H1 (cell line): ENCODE measurements at regions not wholly inside any gene's neighbourhood (a gene's known extent, or its start where the extent isn't known, plus 50 kb on each side); places are given as distances from the start of the nearest gene placed in this dataset.

Experiments used
- CTCF ChIA-PET: fragments of 300-600 bp; sonication (Branson Sonifier 250); formaldehyde crosslinking; loops from one replicate; lab custom pipeline; 2021; ENCODE audit not compliant: partially characterized antibody; lab: Charles Lee
- POLR2A ChIA-PET: fragments of 300-600 bp; sonication (Branson Sonifier 250); formaldehyde crosslinking; loops from one replicate; lab custom pipeline; 2021; ENCODE audit warnings: inconsistent platforms; ENCODE audit not compliant: partially characterized antibody; lab: Charles Lee
- DNase-seq, 2 experiments: peaks; one replicate each; pipeline versions ENCODE4 v3.0.0 to v3.0.0-alpha.2; 2010 to 2022; ENCODE audit warnings: low spot score in 2 of 2, low read depth in 1 of 2, mixed read lengths in 1 of 2
- FAIRE-seq: peaks from 2 replicates; lab custom pipeline; 2011; peaks lifted over from hg19 to GRCh38; lab: Jason Lieb, UNC
- H2AFZ ChIP-seq: 2 replicates; pipeline ENCODE4 v1.8.1; 2012; ENCODE audit warnings: low read length, inconsistent platforms
- H2AK5ac ChIP-seq: 2 replicates; pipeline ENCODE4 v1.6.1; 2013; ENCODE audit warnings: low read depth, low read length
- H2BK120ac ChIP-seq: replicated peaks from 2 replicates; pipeline ENCODE3; 2013; ENCODE audit warnings: low read depth, low read length, inconsistent platforms
- H2BK12ac ChIP-seq: 2 replicates; pipeline ENCODE4 v1.6.1; 2013; ENCODE audit warnings: low read depth, low read length
- H2BK15ac ChIP-seq: 2 replicates; pipeline ENCODE4 v1.6.1; 2013; ENCODE audit warnings: low read length
- H2BK20ac ChIP-seq: 2 replicates; pipeline ENCODE4 v1.6.1; 2013; ENCODE audit warnings: low read length
- H2BK5ac ChIP-seq: 2 replicates; pipeline ENCODE4 v1.6.1; 2013; ENCODE audit warnings: low read depth, low read length
- H3K14ac ChIP-seq: 2 replicates; pipeline ENCODE4 v1.6.1; 2013; ENCODE audit warnings: inconsistent platforms; ENCODE audit not compliant: insufficient read length
- H3K18ac ChIP-seq: 2 replicates; pipeline ENCODE4 v1.6.1; 2013; ENCODE audit warnings: low read length; ENCODE audit errors: extremely low read depth
- H3K23ac ChIP-seq: 2 replicates; pipeline ENCODE4 v1.6.1; 2013; ENCODE audit warnings: inconsistent platforms; ENCODE audit not compliant: insufficient read length
- H3K23me2 ChIP-seq: 2 replicates; pipeline ENCODE4 v1.6.1; 2013; ENCODE audit warnings: low read depth, low read length
- H3K27ac ChIP-seq: 2 replicates; pipeline ENCODE4 v1.6.1; 2011; ENCODE audit warnings: low read depth, low read length, inconsistent platforms
- H3K27me3 ChIP-seq, 4 experiments: replicated peaks in 1 of 4; 1 replicate in 1 of 4; 2 replicates in 3 of 4; pipeline versions ENCODE4 v1.6.1 to v1.8.1; 2011 to 2013; ENCODE audit warnings: low read length in 3 of 4, mild to moderate bottlenecking in 3 of 4, inconsistent platforms in 2 of 4, mixed read lengths in 2 of 4, moderate library complexity in 1 of 4; ENCODE audit not compliant: control insufficient read depth in 3 of 4, insufficient read depth in 3 of 4; ENCODE audit errors: extremely low read depth in 1 of 4
- H3K36me3 ChIP-seq, 4 experiments: 2 replicates each; pipeline versions ENCODE4 v1.6.1 to v1.8.1; 2011 to 2013; ENCODE audit warnings: mild to moderate bottlenecking in 4 of 4, low read length in 3 of 4, moderate library complexity in 2 of 4, control low read depth in 1 of 4, inconsistent platforms in 1 of 4; ENCODE audit not compliant: insufficient read depth in 4 of 4, control insufficient read depth in 2 of 4
- H3K4ac ChIP-seq: replicated peaks from 2 replicates; pipeline ENCODE3; 2013; ENCODE audit warnings: low read length, low read depth, mixed read lengths, inconsistent platforms; ENCODE audit not compliant: insufficient read length
- H3K4me1 ChIP-seq, 4 experiments: replicated peaks in 1 of 4; 1 replicate in 1 of 4; 2 replicates in 3 of 4; pipeline versions ENCODE4 v1.6.1 to v1.8.1; 2011 to 2013; ENCODE audit warnings: low read length in 3 of 4, inconsistent platforms in 2 of 4, mixed read lengths in 1 of 4; ENCODE audit not compliant: insufficient read depth in 4 of 4, control insufficient read depth in 3 of 4
- H3K4me2 ChIP-seq, 2 experiments: 2 replicates each; pipeline versions ENCODE4 v1.6.1 to v1.8.1; 2011 to 2013; ENCODE audit warnings: low read depth in 2 of 2, low read length in 2 of 2, control low read depth in 1 of 2, inconsistent platforms in 1 of 2, mild to moderate bottlenecking in 1 of 2; ENCODE audit not compliant: insufficient read depth in 1 of 2
- H3K4me3 ChIP-seq, 4 experiments: fragments of 200-600, 300-600 bp in 1 of 4; sonication (generic), shearing (Covaris generic), sonication (Bioruptor Twin) in 1 of 4; 2 replicates each; pipeline versions ENCODE4 v1.5.1 to v1.8.1; 2011 to 2016; ENCODE audit warnings: low read length in 4 of 4, low read depth in 3 of 4, control low read depth in 2 of 4, inconsistent platforms in 2 of 4, mild to moderate bottlenecking in 2 of 4, mixed read lengths in 1 of 4, moderate library complexity in 1 of 4; ENCODE audit not compliant: insufficient read depth in 2 of 4; ENCODE audit errors: extremely low read depth in 1 of 4
- H3K56ac ChIP-seq: replicated peaks from 2 replicates; pipeline ENCODE3; 2013; ENCODE audit warnings: low read depth, mild to moderate bottlenecking, mixed read lengths, low read length, inconsistent platforms; ENCODE audit not compliant: insufficient read length
- H3K79me1 ChIP-seq: 2 replicates; pipeline ENCODE4 v1.6.1; 2013; ENCODE audit warnings: low read depth, low read length, control low read depth
- H3K79me2 ChIP-seq, 2 experiments: 2 replicates each; pipeline versions ENCODE4 v1.6.1 to v1.8.1; 2012 to 2013; ENCODE audit warnings: low read length in 2 of 2, mild to moderate bottlenecking in 2 of 2, inconsistent platforms in 1 of 2; ENCODE audit not compliant: insufficient read depth in 2 of 2, control insufficient read depth in 1 of 2
- H3K9ac ChIP-seq, 4 experiments: replicated peaks in 1 of 4; 1 replicate in 1 of 4; 2 replicates in 3 of 4; pipeline versions ENCODE4 v1.6.1 to v1.8.1; 2011 to 2013; ENCODE audit warnings: low read depth in 3 of 4, low read length in 3 of 4, control low read depth in 2 of 4, mild to moderate bottlenecking in 2 of 4, moderate library complexity in 2 of 4, inconsistent platforms in 1 of 4; ENCODE audit errors: extremely low read depth in 1 of 4
- H3K9me3 ChIP-seq, 2 experiments: 2 replicates each; pipeline versions ENCODE4 v1.6.1 to v1.8.1; 2012 to 2013; ENCODE audit warnings: mild to moderate bottlenecking in 2 of 2, moderate library complexity in 2 of 2, control low read depth in 1 of 2, inconsistent platforms in 1 of 2, low read depth in 1 of 2, low read length in 1 of 2, mixed read lengths in 1 of 2; ENCODE audit not compliant: insufficient read depth in 2 of 2
- H4K20me1 ChIP-seq, 2 experiments: replicated peaks in 1 of 2; 2 replicates each; pipeline versions ENCODE3 to v1.8.1; 2011 to 2013; ENCODE audit warnings: inconsistent platforms in 2 of 2, low read length in 2 of 2, mild to moderate bottlenecking in 1 of 2; ENCODE audit not compliant: insufficient read depth in 2 of 2, control insufficient read depth in 1 of 2
- H4K5ac ChIP-seq: 2 replicates; pipeline ENCODE4 v1.6.1; 2013; ENCODE audit warnings: low read length, low read depth, mixed read lengths, inconsistent platforms; ENCODE audit not compliant: insufficient read length
- H4K8ac ChIP-seq: 2 replicates; pipeline ENCODE4 v1.8.0; 2013; ENCODE audit warnings: mild to moderate bottlenecking, moderate library complexity, low read length, inconsistent platforms; ENCODE audit not compliant: insufficient read depth; ENCODE audit errors: extremely low read depth
- H4K91ac ChIP-seq: replicated peaks from 2 replicates; pipeline ENCODE3; 2013; ENCODE audit warnings: low read length, mixed read lengths, inconsistent platforms; ENCODE audit not compliant: insufficient read length
- BRCA1 ChIP-seq: IDR thresholded peaks from 2 replicates; pipeline ENCODE4 v1.6.1; 2012; ENCODE audit warnings: low read depth, low read length, improper control_type of control experiment
- CEBPB ChIP-seq: IDR thresholded peaks from 2 replicates; pipeline ENCODE4 v1.6.1; 2012; ENCODE audit warnings: low read depth, low read length
- CHD2 ChIP-seq: IDR thresholded peaks from 2 replicates; pipeline ENCODE4 v1.6.1; 2012; ENCODE audit warnings: low read length, improper control_type of control experiment
- FOSL1 ChIP-seq: IDR thresholded peaks from 2 replicates; pipeline ENCODE4 v1.6.1; 2011; ENCODE audit warnings: mild to moderate bottlenecking, low read depth, low read length, moderate library complexity; ENCODE audit not compliant: insufficient read depth
- GTF2F1 ChIP-seq: IDR thresholded peaks from 2 replicates; pipeline ENCODE4 v1.6.1; 2012; ENCODE audit warnings: low read depth, low read length, improper control_type of control experiment, borderline replicate concordance
- HDAC2 ChIP-seq, 2 experiments: fragments of 300-600 bp in 1 of 2; sonication (generic) in 1 of 2; IDR thresholded peaks; 2 replicates each; pipeline ENCODE4 v1.6.1; 2011 to 2012; ENCODE audit warnings: low read depth in 2 of 2, low read length in 2 of 2, mild to moderate bottlenecking in 2 of 2, moderate library complexity in 2 of 2, borderline replicate concordance in 1 of 2, inconsistent platforms in 1 of 2
- KDM1A ChIP-seq: fragments of 200-600, 300-600 bp; sonication (generic); IDR thresholded peaks from 2 replicates; pipeline ENCODE4 v1.7.1; 2016; ENCODE audit warnings: mild to moderate bottlenecking, low read length, borderline replicate concordance
- PHF8 ChIP-seq: fragments of 200-600 bp; sonication (generic); conservative IDR thresholded peaks from 2 replicates; pipeline ENCODE4 v1.7.1; 2012; ENCODE audit warnings: low read depth, mild to moderate bottlenecking, inconsistent platforms, low read length, moderate library complexity
- POLR2AphosphoS5 ChIP-seq: IDR thresholded peaks from 2 replicates; pipeline ENCODE4 v1.6.1; 2011; ENCODE audit warnings: low read depth, low read length
- SIN3A ChIP-seq, 2 experiments: IDR thresholded peaks in 1 of 2; conservative IDR thresholded peaks in 1 of 2; 2 replicates each; pipeline ENCODE4 v1.6.1; 2011 to 2012; ENCODE audit warnings: low read length in 2 of 2, improper control_type of control experiment in 1 of 2, low read depth in 1 of 2, mild to moderate bottlenecking in 1 of 2
- SIX5 ChIP-seq: IDR thresholded peaks from 2 replicates; pipeline ENCODE4 v1.6.1; 2011; ENCODE audit warnings: mild to moderate bottlenecking, low read depth, low read length
- SRF ChIP-seq: IDR thresholded peaks from 2 replicates; pipeline ENCODE4 v1.6.1; 2011; ENCODE audit warnings: mild to moderate bottlenecking, low read depth, low read length, moderate library complexity
- WGBS, 2 experiments: shearing (Covaris generic) in 1 of 2; methylation state at CpG; one replicate each; pipeline versions ENCODE4 v1.1.6 to v1.1.7; 2013 to 2015; ENCODE audit warnings: low lambda C conversion rate in 2 of 2, mixed read lengths in 2 of 2, inconsistent platforms in 1 of 2, low coverage in 1 of 2, missing lambda C conversion rate in 1 of 2; ENCODE audit not compliant: insufficient replicate concordance in 2 of 2, insufficient coverage in 1 of 2, insufficient read length in 1 of 2; ENCODE audit errors: extremely low coverage in 1 of 2, missing lambda C conversion rate in 1 of 2; 5-methylcytosine and 5-hydroxymethylcytosine counted together
- TF ChIP-seq, protein P1 (sequence below): IDR thresholded peaks from 2 replicates; pipeline ENCODE4 v1.6.1; 2012; ENCODE audit warnings: inconsistent platforms
- TF ChIP-seq, protein P2 (sequence below): IDR thresholded peaks from 2 replicates; pipeline ENCODE4 v1.6.1; 2011; ENCODE audit warnings: low read depth, mild to moderate bottlenecking, low read length; ENCODE audit not compliant: insufficient read depth

DNA sequence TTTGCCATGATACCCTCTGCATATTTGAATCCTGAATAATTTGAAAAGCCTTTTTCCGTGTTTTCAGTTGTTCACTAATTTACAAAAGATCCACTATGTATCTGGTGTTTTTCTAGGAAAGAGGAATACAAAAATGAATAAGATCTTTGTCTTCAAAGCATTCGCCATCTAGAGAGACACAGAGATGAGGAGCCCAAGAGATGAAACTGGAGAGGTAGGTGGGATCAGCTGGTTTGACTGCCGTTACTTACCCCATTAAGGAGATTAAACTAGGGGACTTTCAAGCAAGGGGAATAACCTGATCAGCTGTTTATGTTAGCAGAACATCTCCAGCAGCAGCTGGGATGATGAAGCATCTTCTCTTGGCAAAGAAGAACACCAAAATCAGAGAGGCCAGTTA lies 150.2 kb upstream of the SATB2 start:
- CTCF ChIA-PET, result interaction anchor here (0.8 to 1.3 kb wide), 4 partner anchors 11 to 125 kb away, joined by 3 to 6 read pairs (median 4); no protein-coding TSS in a partner anchor
- Histone ChIP-seq H3K27me3 (peaks cover 0 to 13% (median 12%) of the 10 kb centered on the region in 4 experiments; a peak in 6 of 7 replicates), H3K27ac (no peak overlapping the region), H3K79me1 (no peaks in the 10 kb centered on the region), H3K4me2 (no peak overlapping the region), H3K9ac (no peak overlapping the region), H3K14ac (no peak overlapping the region), H4K20me1 (no peaks in the 10 kb centered on the region), H4K8ac (no peak overlapping the region), H2BK5ac (no peak overlapping the region), H3K36me3 (no peaks in the 10 kb centered on the region), H2BK12ac (no peak overlapping the region), H3K79me2 (no peaks in the 10 kb centered on the region), H4K5ac (no peak overlapping the region), H3K18ac (no peak overlapping the region), H2BK15ac (no peak overlapping the region), H3K23me2 (peaks cover 2% of the 10 kb centered on the region; the same call in 1 of the 2 replicates), H2BK20ac (no peak overlapping the region), H4K91ac (no peak overlapping the region), H2AFZ (no peak overlapping the region), H3K4me1 (peaks cover 0 to 5% (median 3%) of the 10 kb centered on the region in 4 experiments; a peak in 3 of 7 replicates), H3K9me3 (no peaks in the 10 kb centered on the region), H2AK5ac (no peak overlapping the region), H3K4me3 (no peak overlapping the region), H2BK120ac (no peak overlapping the region), H3K4ac (no peak overlapping the region)
- DNase-seq (no peak), FAIRE-seq (no peak)
- WGBS, 2 experiments, result 92% methylated on average over 3 of the region's 3 CpGs; no CpG with 5 or more reads in 1 of the 2 experiments
- TF ChIP-seq SIX5 (no peak), PHF8 (no peak), BRCA1 (no peak), KDM1A (no peak), CEBPB (no peak), CHD2 (no peak), SRF (no peak), HDAC2 (IDR thresholded peaks at IDR 0.05; ENCODE audit: borderline replicate concordance in 1 of 2, low read depth in 2 of 2, low read length in 2 of 2) (no peak), SIN3A (conservative IDR thresholded peaks at IDR 0.05 in 1 of 2, IDR thresholded peaks at IDR 0.05 in 1 of 2; ENCODE audit: low read depth in 1 of 2, low read length in 2 of 2) (no peak), GTF2F1 (no peak), FOSL1 (no peak), POLR2AphosphoS5 (no peak)
- TF ChIP-seq, protein P1, sequence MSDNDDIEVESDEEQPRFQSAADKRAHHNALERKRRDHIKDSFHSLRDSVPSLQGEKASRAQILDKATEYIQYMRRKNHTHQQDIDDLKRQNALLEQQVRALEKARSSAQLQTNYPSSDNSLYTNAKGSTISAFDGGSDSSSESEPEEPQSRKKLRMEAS, result no peak
- TF ChIP-seq, protein P2, sequence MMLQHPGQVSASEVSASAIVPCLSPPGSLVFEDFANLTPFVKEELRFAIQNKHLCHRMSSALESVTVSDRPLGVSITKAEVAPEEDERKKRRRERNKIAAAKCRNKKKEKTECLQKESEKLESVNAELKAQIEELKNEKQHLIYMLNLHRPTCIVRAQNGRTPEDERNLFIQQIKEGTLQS, result no peak
- TF ChIP-seq, all 59 proteins: peak for 0
- H3K56ac ChIP-seq, result no peak overlapping the region
- no peak overlapping the region for H3K23ac ChIP-seq
- POLR2A ChIA-PET, result no interaction called here
